NOMO-1 treated with DMSO at 0.1 percent for 48 hours (cell line): ENCODE measurements at regions not wholly inside any gene's neighbourhood (a gene's known extent, or its start where the extent isn't known, plus 50 kb on each side); places are given as distances from the start of the nearest gene placed in this dataset.
A peak's percentile ranks its signal among the peaks of the same experiment; 100 is the strongest.
"Not testable (repeated sequence)": the region's sequence is repeated elsewhere in the genome, so short reads cannot be mapped to it uniquely, and the experiment has no call there.

Source experiments
- DNase-seq: peaks from one replicate; lab custom pipeline; 2025; ENCODE audit not compliant: unreplicated experiment; lab: John Stamatoyannopoulos, UW

DNA sequence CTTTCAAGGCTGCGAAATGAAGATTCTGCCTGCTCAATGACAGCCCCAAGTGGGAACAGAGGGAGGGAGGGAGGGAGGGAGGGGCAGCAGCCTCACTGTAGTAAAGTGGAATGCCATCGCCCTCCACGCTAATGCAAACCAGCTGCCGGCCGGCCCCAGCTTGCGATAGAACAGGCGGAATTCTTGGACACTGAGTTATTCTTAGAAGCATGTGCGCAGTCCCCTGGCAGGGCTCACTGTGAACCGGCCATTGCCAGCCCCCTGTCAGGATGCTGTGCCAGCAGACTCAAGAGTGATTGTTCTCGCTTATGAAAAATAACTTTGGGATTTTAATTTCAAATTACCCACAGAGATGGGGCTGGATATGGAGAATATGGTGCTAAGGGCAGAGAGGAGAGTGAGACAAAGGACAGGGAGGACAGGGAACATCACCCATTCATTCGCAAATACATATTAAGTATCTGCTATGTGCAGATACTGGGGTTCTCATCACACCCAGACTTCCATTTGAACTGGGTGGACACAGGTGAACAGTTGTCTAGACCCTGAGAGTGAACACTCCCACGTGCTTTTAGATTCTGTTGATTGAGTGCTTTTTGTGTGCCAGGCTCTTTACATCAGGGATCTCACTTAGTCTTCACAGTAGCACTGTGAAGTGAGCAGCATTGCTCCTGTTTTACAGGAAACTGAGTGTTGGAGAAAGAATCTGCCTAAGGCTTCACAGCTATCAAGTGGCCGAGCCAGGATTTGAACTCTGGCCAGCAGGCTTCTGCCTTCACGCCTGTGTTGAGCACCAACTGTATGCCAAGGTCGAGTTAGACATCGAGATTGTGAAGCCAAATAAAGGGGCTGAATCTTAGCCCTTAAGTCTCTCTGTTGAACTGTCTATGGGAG is 192.9 kb downstream of the C12orf75 start:
- no peak for DNase-seq

DNA sequence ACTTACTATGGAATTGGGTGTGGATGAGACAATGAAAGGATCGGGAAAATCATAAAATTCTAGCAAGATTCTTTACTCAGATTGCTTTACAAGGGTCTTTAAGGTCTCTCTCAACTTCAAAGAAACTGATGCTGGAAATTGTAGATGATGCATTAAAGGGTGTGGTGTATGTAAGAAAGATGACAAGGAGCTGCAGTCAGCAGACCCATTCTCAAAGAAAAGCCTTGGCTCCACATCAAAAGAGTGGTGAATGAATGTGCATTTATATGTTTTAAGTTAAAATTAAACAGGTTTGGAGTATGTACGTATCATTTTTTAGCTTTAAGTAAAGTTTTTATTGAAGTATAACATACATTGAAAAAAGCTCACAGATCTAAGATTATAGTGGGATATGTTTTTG is 194.5 kb downstream of the C12orf75 start:
- DNase-seq, result no peak

DNA sequence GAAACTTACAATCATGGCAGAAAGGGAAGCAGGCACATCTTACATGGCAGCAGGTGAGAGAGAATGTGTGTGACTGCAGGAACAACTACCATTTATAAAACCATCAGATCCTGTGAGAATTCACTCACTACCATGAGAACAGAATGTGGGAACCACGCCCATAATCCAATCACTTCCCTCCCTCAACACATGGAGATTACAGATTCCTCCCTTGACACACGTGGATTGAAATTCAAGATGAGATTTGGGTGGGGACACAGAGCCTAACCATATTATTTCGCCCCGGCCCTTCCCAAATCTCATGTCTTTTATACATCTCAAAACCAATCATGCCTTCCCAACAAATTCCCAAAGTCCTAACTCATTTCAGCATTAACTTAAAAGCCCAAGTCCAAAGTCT is 203.6 kb downstream of the C12orf75 start:
- DNase-seq, result no peak

DNA sequence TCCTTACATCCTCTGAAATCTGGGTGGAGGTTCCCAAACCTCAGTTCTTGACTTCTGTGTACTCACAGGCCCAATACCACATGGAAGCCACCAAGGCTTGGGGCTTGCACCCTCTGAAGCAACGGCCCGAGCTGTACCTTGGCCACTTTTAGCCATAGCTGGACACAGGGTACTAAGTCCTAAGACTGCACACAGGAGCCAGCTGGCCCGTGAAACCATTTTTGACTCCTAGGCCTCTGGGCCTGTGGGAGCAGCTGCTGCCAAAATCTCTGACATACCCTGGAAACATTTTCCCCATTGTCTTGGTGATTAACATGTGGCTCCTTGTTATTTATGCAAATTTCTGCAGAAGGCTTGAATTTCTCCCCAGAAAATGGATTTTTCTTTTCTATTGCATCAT is 204.5 kb downstream of the C12orf75 start:
- DNase-seq, result not testable (repeated sequence)

DNA sequence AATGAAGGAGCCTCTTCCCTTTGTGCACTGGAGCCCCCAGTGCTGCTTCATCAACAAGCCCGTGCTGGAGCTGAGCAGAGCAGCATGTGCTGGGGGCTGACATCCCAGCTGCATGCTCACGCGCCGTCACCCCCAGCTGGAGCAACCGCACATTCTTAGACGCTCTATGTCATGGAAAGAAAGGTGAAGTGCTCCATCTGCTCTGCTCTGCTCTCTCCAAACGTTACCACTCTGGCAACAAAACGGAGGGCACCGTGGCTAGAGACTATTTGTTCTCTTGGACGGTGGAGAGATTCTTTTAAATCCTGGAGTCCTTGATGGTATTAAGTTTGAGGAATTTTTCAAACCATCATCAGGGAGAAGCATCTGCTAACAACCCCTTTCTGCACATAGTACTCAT is 208.4 kb downstream of the C12orf75 start:
- DNase-seq, result no peak

DNA sequence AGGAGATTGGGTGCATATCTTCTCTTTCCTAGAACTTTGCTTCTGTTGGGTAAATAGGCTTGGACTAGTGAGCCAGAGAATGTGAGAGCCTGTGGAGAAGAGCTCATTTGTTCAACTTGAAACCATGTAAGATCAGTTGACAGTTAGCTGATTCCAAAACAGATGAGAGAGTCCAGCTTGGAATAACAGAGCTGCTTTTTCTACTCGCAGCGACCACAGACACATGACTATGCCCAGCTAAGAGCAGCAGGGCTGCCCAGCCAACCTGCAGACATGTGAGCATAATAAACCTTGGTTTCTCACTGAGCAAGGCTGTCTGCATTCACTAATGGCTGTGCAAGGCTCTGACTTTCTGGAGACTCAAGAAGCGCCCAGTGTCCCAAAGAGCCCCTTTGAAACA is 209.2 kb downstream of the C12orf75 start:
- no peak for DNase-seq

DNA sequence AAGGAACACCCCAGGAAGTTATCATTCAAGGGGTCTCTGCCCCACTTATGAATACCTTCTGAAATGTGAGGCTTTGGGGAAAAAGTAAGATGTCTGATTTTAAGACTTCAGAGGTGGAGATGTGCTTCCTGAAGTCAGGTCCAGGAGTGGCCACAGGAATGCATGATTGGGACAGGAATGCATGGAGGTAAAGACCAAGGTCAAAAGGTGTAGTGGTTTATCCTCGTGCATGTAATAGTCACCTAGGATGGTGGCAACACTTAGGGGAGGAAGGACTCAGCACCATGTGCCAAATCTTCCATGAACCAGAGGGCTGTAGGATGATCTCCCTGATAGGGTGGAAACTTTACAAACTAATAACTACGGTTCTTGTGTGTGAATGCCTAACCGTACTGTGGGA is 217.3 kb downstream of the C12orf75 start:
- no peak for DNase-seq

DNA sequence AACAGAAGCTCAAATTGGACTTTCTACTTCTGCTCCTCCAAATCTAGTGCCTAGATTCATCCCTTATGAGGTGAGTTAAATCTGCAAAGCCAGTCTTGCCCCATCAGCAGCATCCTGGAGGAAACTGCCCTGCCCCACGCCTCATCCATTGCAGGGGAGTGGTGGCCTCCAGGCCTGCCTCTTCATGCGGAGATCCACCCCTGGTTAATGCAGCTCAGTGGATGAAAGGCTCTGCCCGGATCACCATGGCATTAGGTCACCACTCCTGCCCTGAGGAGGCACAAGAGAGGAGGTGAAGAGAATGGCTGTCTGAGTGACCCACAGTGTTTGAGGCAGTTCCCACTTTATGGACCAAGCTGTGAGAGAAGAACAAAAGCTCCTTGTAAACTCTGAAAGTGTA is 218.1 kb downstream of the C12orf75 start:
- DNase-seq, result no peak

DNA sequence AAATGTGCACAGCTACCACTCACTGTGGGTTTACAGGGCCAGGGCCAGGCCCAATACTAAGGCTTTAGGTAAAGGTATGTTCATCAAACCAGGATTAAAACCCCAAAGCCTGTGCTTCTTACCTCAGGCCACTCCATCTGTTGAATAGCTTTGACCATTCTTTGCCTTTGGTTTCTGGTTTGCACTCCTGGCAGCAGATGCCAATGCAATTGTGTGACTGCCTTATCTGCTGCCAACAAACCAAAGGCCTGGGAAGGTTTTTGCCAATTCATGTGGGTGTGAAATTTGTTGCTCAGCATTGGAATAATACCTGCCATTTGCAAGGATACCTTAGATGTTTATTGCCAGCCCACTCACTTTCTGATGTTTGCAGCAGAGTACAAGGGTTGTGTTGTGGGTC is 221.6 kb downstream of the C12orf75 start:
- DNase-seq, result no peak

DNA sequence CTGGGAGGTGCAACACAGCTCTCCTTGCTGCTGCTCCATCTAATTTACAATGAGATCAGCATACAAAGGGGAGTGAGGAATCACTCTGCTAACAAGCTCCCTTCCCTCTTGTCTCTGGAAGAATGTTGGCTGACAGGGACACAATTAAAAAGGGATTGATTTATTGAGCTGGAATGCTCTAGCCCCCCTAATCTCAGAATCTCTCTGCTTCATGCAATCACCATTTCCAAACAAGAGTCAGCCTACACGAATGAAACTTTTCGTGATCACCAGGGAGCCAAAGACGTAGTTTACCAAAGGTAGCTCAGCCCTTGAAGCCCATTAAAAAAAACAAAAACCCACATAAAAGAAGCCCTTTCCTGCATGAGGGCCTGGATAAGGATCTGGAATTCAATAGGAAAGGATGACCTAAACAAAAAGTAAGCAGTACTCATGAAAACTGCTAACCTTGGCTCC is 223.8 kb downstream of the C12orf75 start:
- DNase-seq, result no peak

DNA sequence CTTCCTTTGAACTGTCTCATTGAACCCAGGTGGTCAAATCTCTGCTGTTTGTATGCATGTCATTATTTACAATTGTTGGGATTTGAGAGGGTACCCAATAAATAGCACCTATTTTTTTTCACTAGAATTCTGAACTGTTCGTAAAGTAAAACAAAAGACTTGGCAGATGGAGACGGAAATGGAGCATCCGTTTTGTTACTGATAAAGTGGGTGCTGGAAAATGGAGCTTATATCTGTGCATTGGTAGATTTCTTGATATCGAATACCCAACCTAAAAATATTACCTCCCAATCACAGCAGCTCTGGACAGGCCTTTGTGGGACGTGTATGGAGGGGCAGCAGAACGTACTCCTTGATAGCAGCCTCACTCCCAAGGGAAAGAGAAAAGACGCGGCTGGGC is 224.4 kb downstream of the C12orf75 start:
- no peak for DNase-seq

DNA sequence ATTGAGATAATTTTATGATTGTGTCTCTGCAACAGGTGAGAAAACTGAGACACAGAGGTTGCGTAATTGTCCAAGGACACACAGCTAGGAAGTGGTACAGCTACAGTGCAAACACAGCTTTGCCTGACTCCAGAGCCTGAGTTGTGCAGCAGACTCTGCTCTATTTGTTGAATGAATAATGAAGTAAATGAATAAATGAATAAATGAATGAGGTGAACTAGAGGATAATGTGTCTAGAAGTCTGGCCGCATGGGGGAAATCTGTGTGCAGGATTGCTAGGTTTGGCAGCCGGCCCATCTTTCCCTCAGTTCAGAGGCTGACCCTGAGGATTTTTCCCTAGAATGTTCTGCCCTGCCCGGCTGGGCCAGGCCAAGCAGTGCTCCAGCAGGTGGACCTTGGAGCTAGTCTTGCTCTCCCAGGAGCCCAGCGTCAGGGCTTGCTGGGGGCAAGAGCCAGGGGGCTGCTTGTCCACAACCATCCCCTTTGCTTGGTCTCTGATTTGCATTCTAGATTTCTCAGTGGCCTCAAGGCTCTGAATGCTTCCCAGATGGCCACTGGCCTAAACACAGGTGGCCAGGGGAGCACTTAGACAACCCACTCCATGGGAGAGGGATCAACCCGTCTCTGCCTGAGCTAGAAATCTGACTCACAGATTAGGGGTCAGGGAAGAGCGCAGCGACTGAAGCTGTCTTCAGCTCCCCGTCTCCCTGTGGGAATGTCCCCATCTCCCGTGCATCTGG is 225.2 kb downstream of the C12orf75 start:
- DNase-seq, result no peak

DNA sequence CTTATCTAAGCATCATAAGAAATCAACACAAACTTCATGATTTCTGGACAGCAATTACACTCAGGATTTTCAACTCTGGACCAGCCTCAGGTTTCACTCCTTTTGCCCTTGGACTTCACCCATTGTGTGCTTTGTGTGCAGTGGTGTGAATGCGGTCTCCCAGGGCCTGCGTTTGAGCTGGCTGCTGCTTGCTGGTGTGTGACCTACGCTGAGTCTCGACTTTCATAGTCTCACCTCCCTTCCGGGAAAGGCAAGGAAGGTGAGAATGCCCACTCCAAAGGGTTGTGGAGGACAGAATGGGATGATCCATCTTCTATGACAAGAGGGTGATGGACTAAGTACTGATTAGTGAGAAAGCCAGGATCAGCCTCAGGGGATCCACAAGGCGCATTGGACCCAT is 228.8 kb downstream of the C12orf75 start:
- DNase-seq, result no peak

DNA sequence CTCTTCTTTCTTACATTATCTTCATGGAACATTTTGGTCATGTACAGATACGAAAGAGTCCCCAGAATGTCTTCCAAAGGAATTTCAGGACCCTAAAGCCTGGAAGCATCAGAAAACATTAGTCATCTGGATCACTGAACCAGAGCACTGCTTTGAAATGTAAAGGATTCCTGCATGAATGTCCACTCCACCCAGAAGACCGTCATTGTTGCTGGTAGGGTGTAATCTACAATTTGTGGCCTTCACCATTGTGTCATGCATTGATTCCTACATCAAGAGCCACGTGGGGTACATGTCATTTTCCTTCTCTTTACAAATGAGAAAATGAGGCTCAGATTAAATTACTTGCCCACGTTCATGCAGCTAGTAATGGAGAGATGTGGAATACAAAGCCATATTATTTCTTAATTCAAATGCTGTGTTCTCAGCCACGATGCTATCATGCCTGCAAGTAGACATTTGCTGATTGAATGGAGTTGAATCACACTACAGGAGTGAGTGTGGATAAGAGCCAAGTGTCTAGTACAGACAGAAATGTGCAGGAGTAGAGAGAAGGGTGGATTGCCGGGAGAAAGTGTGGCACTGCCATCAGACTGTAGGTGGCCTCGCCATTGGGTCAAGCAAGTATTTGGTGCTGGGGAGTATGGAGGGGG is 231.2 kb downstream of the C12orf75 start:
- no peak for DNase-seq

DNA sequence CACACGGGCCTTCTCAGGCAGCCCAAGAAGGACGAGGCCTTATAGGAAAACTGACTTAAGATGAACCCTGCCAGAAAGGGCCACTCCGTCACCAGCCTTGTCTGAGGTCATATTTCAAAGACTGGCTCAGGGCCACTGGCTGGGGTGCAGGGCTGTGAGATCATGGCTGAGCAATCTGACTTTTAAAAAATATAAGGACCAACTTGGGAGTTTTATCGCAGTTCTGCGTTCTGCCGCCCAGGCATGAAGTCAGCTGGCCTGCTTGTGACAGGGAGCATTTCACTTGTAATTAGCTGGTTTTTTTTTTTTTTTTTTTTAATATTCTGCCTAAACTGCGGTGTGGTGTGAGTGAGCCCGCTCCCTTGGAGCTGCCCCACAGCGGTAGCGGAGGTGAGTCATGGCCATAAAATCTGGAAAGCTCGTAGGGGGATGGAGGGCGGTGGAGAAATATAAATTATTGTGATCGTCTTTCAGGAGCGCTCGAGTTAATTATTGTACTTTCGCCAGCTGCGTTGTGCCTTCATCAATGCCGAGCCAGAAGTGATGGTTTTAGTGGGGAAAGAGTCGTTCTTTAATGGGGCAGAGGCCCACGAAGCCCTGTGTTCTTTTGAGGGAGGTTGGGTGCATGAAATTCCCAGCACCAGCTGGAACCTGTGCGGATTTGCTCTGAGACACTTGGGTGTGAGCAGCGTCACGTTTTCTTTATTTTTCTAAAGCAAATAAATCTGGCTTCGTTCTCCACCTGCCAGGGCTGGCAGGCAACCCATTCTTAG is 231.9 kb downstream of the C12orf75 start:
- DNase-seq, result no peak

DNA sequence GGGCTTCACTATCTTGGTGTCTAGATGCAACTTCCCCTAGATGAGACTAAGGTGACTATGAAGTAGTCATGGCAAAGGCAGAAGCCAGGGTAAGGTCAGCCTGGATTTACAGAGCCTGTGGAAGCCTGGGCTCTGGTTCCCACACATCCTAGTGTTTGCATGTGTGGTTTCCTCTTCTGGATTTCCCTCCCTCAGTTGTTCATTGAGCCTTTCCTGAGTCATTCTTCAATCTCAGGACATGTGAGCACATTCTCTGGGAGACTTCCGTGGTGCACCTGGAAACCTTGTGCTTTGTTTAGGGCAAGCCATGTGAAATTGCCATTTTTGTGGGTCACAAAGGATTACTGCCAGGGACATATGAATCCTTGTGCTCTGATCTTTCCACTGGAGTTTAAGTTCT is 236.6 kb downstream of the C12orf75 start:
- DNase-seq, result no peak

DNA sequence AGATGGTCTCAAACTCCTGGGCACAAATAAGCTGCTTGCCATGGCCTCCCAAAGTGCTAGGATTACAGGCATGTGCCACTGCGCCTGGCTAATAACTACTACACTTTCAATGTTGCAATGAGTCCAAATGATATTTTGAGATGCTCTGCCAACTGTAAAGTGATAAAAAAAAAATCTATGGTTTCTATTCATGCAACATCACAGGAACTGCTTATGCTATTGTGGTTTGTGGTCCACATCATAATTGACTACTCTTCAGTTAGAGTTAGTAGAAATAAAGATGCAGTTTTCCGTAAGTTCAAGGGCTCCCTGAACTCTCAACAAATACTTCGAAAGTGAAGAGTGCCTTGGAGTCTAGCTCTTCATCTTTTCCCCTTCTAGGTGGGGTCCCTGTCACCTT is 239.4 kb downstream of the C12orf75 start:
- peak; percentile 76 for DNase-seq

DNA sequence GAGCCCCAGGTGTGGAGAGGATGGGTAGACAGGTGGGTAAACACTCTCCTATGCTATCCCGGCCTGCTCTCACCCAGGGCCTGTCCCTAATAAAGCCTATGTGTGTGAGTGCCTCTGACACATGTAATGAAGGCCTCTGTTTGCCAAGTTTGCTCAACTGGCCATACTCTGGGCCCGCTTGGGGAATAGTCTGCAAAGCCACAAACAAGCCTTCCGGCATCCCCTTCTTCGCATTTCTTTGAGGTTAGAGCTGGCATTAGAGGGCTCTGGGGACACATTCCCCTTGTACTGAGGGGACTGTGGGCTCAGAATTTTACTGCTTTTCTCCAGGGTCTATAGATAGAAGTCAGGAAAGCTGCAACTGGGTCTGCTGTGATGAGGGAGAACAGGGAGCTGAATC is 240.5 kb downstream of the C12orf75 start:
- no peak for DNase-seq

DNA sequence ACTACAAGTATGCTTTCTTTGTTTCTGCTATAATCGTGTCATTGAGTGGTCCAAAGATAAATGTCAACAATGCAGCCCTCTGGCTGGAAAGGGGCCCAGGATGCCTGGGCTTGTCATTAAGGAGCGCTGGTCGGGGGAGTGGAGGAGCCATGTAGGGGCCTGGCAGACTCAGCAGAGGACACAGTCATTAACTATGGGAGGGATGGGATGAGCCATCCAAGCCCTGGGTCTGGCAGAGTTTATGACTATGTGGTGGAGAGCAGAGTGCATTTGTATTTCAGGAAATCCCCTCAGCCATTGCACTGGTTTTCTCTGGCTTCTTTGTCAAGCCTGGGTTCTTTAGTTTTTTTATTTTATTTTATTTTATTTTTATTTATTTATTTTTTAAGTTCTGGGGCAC is 243.1 kb downstream of the C12orf75 start:
- no peak for DNase-seq

DNA sequence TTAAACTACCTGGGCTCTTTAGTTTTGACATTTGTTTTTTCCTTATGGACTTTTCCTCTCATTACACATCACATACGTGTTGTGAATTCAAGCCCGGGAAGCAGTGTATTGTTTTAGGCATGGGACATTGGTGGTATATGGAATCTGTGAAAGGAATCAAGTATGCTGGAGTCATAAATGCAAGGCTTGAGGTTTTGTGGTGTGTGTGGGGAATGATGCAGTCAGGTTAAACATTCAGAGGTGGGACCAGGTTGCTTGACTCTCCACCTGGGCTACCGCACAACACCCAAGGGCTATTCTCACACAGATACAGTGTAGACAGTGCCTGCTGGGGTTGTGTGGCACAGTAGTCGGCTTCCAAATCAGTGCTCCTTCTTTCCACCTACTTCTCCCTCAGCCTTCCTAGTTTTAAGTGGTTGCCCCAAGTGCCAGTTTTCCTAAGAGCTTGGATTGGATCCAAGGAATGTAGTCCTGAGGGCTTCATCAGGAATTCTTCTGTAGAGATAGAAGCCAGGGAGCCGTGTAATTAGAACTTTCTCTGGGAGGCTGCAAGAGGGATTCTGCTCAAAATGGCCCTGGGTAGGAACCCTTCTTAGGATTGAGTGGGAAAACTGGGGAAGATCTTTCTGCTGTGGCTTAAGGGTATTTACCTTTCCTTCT is 243.7 kb downstream of the C12orf75 start:
- DNase-seq, result no peak

DNA sequence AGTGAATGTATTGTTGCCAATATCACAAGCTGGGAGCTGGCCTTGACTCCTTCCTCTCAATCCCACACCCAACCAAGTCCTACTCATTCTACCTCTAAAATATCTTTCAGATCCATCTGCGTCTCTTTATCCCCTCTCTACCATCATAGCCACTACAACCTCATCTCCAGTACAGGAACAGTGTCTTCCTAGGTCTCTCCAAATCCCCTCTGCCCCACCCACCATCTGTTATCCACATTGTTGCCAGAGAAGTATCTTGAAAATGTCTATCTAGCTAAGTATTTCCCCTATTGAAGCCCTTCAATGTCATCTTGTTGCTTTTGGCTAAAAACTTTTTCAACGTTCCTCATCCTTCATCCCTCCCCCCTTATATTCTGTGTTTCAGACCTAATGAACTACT is 244.7 kb downstream of the C12orf75 start:
- DNase-seq, result no peak
